Mucosa of descending colon (tissue), 3 donors: ENCODE measurements at regions not wholly inside any gene's neighbourhood (a gene's known extent, or its start where the extent isn't known, plus 50 kb on each side); places are given as distances from the start of the nearest gene placed in this dataset.
A peak's percentile ranks its signal among the peaks of the same experiment; 100 is the strongest.

Experiments
- ATAC-seq: fragments of 200-7000 bp; cut with Tn5 transposase; one replicate; pipeline ENCODE4 v1.9.1; 2020; ENCODE audit warnings: mild to moderate bottlenecking, moderate library complexity
- DNase-seq, 3 donors: peaks; one replicate each; pipeline ENCODE4 v3.0.0-alpha.2; 2020
- H3K36me3 ChIP-seq: fragments of 200-600 bp; one replicate; pipeline ENCODE4 v1.8.0; 2021; ENCODE audit warnings: low read depth, mild to moderate bottlenecking
- H3K4me1 ChIP-seq: fragments of 200-600 bp; one replicate; pipeline ENCODE4 v1.8.0; 2021; ENCODE audit warnings: low read depth, mild to moderate bottlenecking
- H3K4me3 ChIP-seq: fragments of 200-600 bp; one replicate; pipeline ENCODE4 v1.8.0; 2021; ENCODE audit warnings: mild to moderate bottlenecking
- H3K9me3 ChIP-seq: fragments of 200-600 bp; one replicate; pipeline ENCODE4 v1.8.0; 2021; ENCODE audit warnings: mild to moderate bottlenecking
- intact Hi-C, 2 donors: fragments of 100-400 bp; cut with DNase I in 1 of 2; cut with micrococcal nuclease in 1 of 2; formaldehyde crosslinking; loops; one replicate each; pipeline versions ENCODE4 v1.11.0 to v1.11.1; 2022; cut with DNase I, micrococcal nuclease
- TF ChIP-seq, protein P1 (sequence below): fragments of 200-600 bp; IDR thresholded peaks from one replicate; pipeline ENCODE4 v1.8.0; 2022; ENCODE audit warnings: antibody characterized with exemption, mild to moderate bottlenecking
- donor health status: DM: no; HTN: no; CAD: no; lungs with moderate emphysema.
- donor health status: DM: no; HTN: no; CAD: no.
- donor health status: DM: no; HTN: yes; CAD: no.

DNA sequence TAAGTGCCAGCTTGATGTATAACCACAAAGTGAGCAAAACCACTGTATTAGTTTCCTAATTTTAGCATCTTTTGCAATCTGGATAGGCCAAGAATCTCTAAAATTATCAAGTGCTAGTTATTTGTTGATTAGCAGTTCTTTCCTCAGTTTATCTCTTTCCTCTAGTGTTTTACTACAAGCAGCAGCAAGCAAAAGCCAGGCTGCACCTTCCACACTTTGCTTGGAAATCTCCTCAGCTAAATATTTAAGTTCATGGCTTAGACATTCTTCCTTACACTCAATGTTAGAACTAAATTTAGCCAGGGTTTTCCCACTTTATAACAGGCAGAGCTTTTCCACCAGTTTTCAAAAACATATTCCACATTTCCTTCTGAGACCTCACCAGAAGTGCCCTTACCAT lies 85.7 kb upstream of the BMPER start:
- DNase-seq (no peak), ATAC-seq (no peak)
- intact Hi-C loops = no loop called here
- TF ChIP-seq, protein P1, sequence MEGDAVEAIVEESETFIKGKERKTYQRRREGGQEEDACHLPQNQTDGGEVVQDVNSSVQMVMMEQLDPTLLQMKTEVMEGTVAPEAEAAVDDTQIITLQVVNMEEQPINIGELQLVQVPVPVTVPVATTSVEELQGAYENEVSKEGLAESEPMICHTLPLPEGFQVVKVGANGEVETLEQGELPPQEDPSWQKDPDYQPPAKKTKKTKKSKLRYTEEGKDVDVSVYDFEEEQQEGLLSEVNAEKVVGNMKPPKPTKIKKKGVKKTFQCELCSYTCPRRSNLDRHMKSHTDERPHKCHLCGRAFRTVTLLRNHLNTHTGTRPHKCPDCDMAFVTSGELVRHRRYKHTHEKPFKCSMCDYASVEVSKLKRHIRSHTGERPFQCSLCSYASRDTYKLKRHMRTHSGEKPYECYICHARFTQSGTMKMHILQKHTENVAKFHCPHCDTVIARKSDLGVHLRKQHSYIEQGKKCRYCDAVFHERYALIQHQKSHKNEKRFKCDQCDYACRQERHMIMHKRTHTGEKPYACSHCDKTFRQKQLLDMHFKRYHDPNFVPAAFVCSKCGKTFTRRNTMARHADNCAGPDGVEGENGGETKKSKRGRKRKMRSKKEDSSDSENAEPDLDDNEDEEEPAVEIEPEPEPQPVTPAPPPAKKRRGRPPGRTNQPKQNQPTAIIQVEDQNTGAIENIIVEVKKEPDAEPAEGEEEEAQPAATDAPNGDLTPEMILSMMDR = no peak
- Histone ChIP-seq H3K4me3 (no peak overlapping the region), H3K4me1 (no peaks in the 10 kb centered on the region), H3K36me3 (no peaks in the 10 kb centered on the region), H3K9me3 (no peaks in the 10 kb centered on the region)

DNA sequence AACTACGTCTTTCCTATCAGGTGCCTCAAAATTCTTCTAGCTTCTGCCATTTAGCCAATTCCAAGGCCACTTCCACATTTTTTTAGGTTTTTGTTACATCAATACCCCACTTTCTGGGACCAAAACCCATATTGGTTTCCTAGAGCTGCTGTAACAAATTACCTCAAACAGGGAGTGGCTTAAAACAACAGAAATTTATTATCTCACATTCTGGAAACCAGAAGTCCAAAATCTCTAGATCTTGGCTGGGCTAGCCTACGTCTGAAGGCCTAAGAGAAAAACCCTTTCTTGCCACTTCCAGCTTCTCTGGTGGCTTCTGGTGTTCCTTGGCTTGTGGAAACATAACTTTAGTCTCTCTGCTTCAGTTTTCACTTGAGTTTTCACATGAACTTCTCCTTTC lies 85.1 kb upstream of the BMPER start:
- intact Hi-C loops = no loop called here
- no peak for DNase-seq

DNA sequence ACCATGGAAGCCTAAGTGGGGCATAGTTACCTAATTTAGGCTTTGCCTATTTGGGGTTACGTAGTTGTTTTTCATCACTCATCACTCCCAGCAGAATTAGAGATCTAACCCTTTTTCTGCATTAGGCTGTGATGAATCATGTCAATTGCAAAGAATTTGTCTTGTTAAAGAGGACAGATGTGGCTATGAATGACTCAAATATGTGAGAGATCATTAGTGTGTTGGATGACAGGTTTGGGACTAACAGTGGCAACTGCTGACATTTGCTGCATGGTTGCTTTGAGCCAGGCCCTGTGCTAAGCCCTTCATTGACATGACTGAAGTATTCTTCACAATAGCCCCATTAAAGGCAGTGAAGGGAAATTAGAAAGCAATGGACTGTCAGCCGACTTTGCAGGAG lies 83.4 kb upstream of the BMPER start:
- no peaks in the 10 kb centered on the region for H3K9me3 ChIP-seq
- no peak overlapping the region for H3K4me3 ChIP-seq
- H3K36me3 ChIP-seq = no peaks in the 10 kb centered on the region
- TF ChIP-seq, protein P1 = no peak
- H3K4me1 ChIP-seq = no peaks in the 10 kb centered on the region
- intact Hi-C loops = no loop called here
- DNase-seq = no peak
- ATAC-seq = no peak

More for the DNA sequence above, 85.1 kb upstream of the BMPER start:
- no peak overlapping the region for H3K4me3 ChIP-seq
- no peaks in the 10 kb centered on the region for H3K9me3 ChIP-seq
- H3K4me1 ChIP-seq = no peaks in the 10 kb centered on the region
- TF ChIP-seq, protein P1 = no peak
- ATAC-seq = no peak
- H3K36me3 ChIP-seq = no peaks in the 10 kb centered on the region

DNA sequence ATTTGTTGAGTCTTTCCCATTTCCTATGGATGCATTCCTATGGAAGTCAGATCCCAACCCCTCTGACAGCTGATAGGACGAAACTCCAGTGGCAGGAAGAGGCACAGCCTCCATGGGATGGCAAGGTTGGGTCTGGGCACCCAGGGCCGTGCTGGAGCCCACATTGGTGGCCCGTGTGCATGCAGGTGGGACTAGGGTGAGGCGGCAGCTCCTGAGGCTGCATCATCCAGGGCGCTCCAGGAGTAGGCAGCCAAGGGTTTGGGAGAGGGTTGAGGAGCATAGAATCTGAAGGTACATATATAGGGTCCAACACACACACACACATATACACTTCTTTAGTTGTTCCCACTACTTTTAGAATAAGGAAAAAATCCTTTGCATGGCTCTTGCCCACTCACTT lies 81.4 kb upstream of the BMPER start:
- DNase-seq (no peak), ATAC-seq (peak; percentile 8)
- no peak overlapping the region for H3K4me3 ChIP-seq
- H3K9me3 ChIP-seq = no peaks in the 10 kb centered on the region
- intact Hi-C loops = no loop called here
- no peaks in the 10 kb centered on the region for H3K36me3 ChIP-seq
- TF ChIP-seq, protein P1 = no peak
- H3K4me1 ChIP-seq = no peaks in the 10 kb centered on the region

DNA sequence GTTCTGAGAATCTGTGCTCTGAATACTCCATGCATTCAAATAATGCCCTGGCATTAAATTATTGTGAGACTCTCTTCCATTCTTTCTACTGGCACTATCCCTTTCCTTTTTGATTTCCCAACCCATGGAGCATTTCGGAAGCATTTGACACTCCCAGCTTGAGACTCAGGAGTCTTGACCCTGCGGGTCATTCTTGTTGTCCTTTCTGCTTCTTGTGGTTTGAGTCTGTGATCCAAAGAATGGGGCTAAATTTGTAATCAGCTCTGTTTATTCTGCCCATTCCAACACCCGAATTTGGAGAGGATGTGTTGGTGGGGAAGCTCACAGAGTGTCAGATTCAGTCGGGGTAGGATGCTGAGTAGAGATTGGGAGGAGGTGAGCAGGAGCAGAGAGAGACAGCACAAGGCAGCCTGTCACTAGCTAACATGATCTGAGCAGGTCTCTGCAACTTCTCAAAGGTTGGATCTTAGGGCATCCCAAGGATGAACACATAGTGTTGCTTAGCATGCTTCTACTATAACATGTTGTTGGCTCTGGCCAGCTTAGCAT lies 80.4 kb upstream of the BMPER start:
- Histone ChIP-seq H3K36me3 (no peaks in the 10 kb centered on the region), H3K4me1 (no peaks in the 10 kb centered on the region), H3K4me3 (no peak overlapping the region), H3K9me3 (no peaks in the 10 kb centered on the region)
- TF ChIP-seq, protein P1 = no peak
- ATAC-seq (no peak), DNase-seq (no peak)
- intact Hi-C loops = no loop called here

DNA sequence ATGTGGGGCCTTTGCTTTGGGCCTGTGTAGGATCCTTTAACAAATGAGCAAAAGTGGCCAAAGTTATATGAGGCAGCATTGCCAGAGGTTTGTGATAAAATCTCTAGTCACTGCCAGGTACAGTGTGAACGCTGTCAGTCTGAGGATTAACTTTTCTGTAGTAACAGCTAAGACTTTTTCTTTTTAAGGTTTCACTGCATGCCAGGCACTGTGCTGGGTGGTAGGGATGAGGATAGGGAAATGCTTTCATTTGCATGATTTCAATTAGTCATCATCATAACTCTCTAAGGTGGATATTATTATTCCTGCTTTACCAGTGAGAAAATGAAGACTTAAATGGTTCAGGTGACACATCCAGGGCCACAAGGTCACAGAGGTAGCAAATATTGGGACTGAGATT lies 79.7 kb upstream of the BMPER start:
- no peak for DNase-seq
- no peaks in the 10 kb centered on the region for H3K4me1 ChIP-seq
- TF ChIP-seq, protein P1 = no peak
- no peaks in the 10 kb centered on the region for H3K9me3 ChIP-seq
- ATAC-seq = no peak
- intact Hi-C loops = no loop called here
- no peaks in the 10 kb centered on the region for H3K36me3 ChIP-seq
- no peak overlapping the region for H3K4me3 ChIP-seq
